Vagina (tissue), 2 donors: ENCODE measurements at regions not wholly inside any gene's neighbourhood (a gene's known extent, or its start where the extent isn't known, plus 50 kb on each side); places are given as distances from the start of the nearest gene placed in this dataset.

ENCODE experiments used
- DNase-seq, 2 donors: peaks; one replicate each; pipeline ENCODE4 v3.0.0-alpha.2; 2017; ENCODE audit errors: extremely low spot score in 2 of 2
- H3K27ac ChIP-seq: fragments of 200-600 bp; sonication (generic); one replicate; pipeline ENCODE4 v1.5.1; 2019
- H3K27me3 ChIP-seq: fragments of 200-600 bp; sonication (generic); one replicate; pipeline ENCODE4 v1.5.1; 2019
- H3K36me3 ChIP-seq, 2 donors: fragments of 200-600 bp; sonication (generic); one replicate each; pipeline ENCODE4 v1.5.1; 2017 to 2019
- H3K4me1 ChIP-seq: fragments of 200-600 bp; sonication (generic); one replicate; pipeline ENCODE4 v1.5.1; 2019
- H3K4me3 ChIP-seq, 2 donors: fragments of 200-600 bp; sonication (generic); 1 replicate in 1 of 2; 2 replicates in 1 of 2; pipeline ENCODE4 v1.5.1; 2016 to 2019
- H3K9me3 ChIP-seq: fragments of 200-600 bp; sonication (generic); one replicate; pipeline ENCODE4 v1.5.1; 2019
- POLR2A ChIP-seq, 2 donors: fragments of 450-650 bp; IDR thresholded peaks; one replicate each; pipeline ENCODE4 v1.6.1; 2017; ENCODE audit warnings: antibody characterized with exemption in 2 of 2, mild to moderate bottlenecking in 2 of 2, moderate library complexity in 2 of 2
- POLR2AphosphoS5 ChIP-seq, 2 donors: sonication (generic); formaldehyde crosslinking; IDR thresholded peaks; one replicate each; pipeline ENCODE4 v1.9.0; 2017; ENCODE audit warnings: antibody characterized with exemption in 2 of 2, mild to moderate bottlenecking in 2 of 2, low read depth in 1 of 2; ENCODE audit not compliant: insufficient read depth in 1 of 2
- intact Hi-C: fragments of 100-400 bp; cut with DNase I; formaldehyde crosslinking; loops from one replicate; pipeline ENCODE4 v1.15.1; 2023
- TF ChIP-seq, protein P1 (sequence below), 3 experiments: fragments of 450-650 bp in 2 of 3; fragments of 200-600 bp in 1 of 3; sonication (generic) in 1 of 3; IDR thresholded peaks; one replicate each; pipeline ENCODE4 v1.5.1; 2017 to 2019; ENCODE audit warnings: antibody characterized with exemption in 3 of 3, mild to moderate bottlenecking in 2 of 3, moderate library complexity in 2 of 3

DNA sequence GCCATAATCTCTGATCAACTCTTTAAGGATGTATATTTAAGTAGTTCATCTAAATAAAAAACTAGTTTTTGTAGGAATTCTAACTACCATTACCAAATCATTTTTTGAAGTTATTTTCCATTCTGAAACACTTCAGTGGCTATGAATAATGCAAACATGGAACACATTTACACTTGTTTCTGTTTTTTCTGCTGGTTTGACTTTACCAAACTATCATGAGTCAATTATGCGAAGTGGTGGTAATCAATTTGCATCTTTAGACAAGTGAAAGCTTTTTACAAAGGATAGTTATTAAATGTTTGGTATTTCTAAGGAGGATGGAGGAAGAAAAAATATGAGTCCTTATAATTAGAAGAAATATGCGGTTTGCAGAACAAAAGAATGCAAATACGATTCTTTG is 202.0 kb upstream of the MMADHC start:
- Histone ChIP-seq H3K27ac (no peak overlapping the region), H3K4me3 (no peak overlapping the region), H3K9me3 (no peaks in the 10 kb centered on the region), H3K27me3 (no peaks in the 10 kb centered on the region), H3K4me1 (no peaks in the 10 kb centered on the region), H3K36me3 (no peaks in the 10 kb centered on the region)
- intact Hi-C loops: no loop called here
- TF ChIP-seq POLR2A (IDR thresholded peaks at IDR 0.05) (no peak), POLR2AphosphoS5 (IDR thresholded peaks at IDR 0.05; ENCODE audit: insufficient read depth in 1 of 2, low read depth in 1 of 2) (no peak)
- TF ChIP-seq, protein P1, sequence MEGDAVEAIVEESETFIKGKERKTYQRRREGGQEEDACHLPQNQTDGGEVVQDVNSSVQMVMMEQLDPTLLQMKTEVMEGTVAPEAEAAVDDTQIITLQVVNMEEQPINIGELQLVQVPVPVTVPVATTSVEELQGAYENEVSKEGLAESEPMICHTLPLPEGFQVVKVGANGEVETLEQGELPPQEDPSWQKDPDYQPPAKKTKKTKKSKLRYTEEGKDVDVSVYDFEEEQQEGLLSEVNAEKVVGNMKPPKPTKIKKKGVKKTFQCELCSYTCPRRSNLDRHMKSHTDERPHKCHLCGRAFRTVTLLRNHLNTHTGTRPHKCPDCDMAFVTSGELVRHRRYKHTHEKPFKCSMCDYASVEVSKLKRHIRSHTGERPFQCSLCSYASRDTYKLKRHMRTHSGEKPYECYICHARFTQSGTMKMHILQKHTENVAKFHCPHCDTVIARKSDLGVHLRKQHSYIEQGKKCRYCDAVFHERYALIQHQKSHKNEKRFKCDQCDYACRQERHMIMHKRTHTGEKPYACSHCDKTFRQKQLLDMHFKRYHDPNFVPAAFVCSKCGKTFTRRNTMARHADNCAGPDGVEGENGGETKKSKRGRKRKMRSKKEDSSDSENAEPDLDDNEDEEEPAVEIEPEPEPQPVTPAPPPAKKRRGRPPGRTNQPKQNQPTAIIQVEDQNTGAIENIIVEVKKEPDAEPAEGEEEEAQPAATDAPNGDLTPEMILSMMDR (IDR thresholded peaks at IDR 0.05): no peak
- DNase-seq: no peak

DNA sequence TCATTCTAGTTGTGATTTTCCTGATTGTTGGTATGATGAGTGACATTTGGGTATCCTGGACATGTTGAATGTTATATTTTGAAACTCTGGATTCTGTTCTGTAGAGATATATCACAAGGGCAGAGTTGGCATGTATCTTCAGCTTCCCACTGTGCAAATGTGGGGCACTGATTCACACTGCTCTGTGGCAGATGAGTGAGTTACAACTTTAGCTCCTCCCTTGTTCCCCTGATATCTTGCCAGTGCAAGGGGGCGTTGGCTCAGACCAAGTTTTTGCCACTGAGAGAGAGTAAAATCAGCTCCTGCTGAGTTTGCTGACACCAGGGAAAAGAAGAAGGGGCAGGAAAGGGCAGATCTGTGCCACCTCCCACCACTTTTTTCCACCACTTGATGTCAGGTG is 199.6 kb upstream of the MMADHC start:
- H3K27me3 ChIP-seq: no peaks in the 10 kb centered on the region
- TF ChIP-seq POLR2AphosphoS5 (IDR thresholded peaks at IDR 0.05; ENCODE audit: insufficient read depth in 1 of 2, low read depth in 1 of 2) (no peak), POLR2A (IDR thresholded peaks at IDR 0.05) (no peak)
- TF ChIP-seq, protein P1 (IDR thresholded peaks at IDR 0.05): no peak
- DNase-seq: no peak
- H3K36me3 ChIP-seq: no peaks in the 10 kb centered on the region
- intact Hi-C loops: no loop called here
- no peaks in the 10 kb centered on the region for H3K4me1 ChIP-seq
- H3K27ac ChIP-seq: no peak overlapping the region
- H3K9me3 ChIP-seq: no peaks in the 10 kb centered on the region
- no peak overlapping the region for H3K4me3 ChIP-seq

DNA sequence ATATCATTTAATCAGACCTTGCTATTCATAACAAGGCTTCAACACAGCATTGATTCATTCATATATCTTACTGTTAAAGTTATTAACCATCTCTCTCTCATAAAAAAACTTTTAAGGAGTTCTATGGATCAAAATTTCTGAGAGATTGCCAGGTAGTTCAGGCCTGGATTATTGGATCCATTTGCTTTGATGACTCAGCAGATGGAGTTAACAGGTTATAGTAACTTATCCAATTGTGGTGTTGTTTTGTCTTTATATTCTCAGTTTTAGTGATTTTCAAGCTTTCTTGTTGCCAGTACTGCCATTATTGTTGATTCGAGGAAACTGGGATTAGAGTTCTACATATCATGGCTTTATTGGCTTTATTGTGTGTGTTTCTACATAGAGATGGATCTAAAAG is 195.7 kb upstream of the MMADHC start:
- Histone ChIP-seq H3K9me3 (no peaks in the 10 kb centered on the region), H3K4me1 (no peaks in the 10 kb centered on the region), H3K27me3 (no peaks in the 10 kb centered on the region), H3K36me3 (no peaks in the 10 kb centered on the region), H3K4me3 (no peak overlapping the region), H3K27ac (no peak overlapping the region)
- TF ChIP-seq, protein P1 (IDR thresholded peaks at IDR 0.05): no peak
- no peak for TF ChIP-seq POLR2A (IDR thresholded peaks at IDR 0.05)
- TF ChIP-seq POLR2AphosphoS5 (IDR thresholded peaks at IDR 0.05; ENCODE audit: insufficient read depth in 1 of 2, low read depth in 1 of 2): no peak
- DNase-seq: no peak
- intact Hi-C loops: no loop called here

DNA sequence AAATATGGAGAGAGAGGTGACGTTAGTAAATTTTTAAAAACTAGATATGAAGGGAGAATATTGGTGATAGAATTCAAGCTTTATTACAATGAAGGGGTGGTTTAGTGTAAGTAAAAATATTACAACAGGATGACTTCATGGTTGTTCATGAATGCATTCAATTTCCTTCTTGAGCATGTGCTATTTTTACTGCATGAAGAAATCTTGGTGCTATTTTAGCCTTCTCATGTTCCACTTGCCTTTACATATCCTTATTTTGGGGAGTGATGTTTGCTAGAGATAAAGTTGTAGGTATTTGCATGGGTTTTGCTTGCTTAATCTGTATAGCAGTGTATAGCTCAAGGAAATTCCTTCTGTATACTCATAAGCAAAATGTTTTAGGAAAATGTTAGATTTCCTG is 195.0 kb upstream of the MMADHC start:
- TF ChIP-seq, protein P1 (IDR thresholded peaks at IDR 0.05): no peak
- no peak for TF ChIP-seq POLR2A (IDR thresholded peaks at IDR 0.05)
- no peak overlapping the region for H3K27ac ChIP-seq
- H3K4me1 ChIP-seq: no peaks in the 10 kb centered on the region
- H3K27me3 ChIP-seq: no peaks in the 10 kb centered on the region
- H3K36me3 ChIP-seq: no peaks in the 10 kb centered on the region
- intact Hi-C loops: no loop called here
- H3K9me3 ChIP-seq: no peaks in the 10 kb centered on the region
- no peak overlapping the region for H3K4me3 ChIP-seq
- no peak for DNase-seq

DNA sequence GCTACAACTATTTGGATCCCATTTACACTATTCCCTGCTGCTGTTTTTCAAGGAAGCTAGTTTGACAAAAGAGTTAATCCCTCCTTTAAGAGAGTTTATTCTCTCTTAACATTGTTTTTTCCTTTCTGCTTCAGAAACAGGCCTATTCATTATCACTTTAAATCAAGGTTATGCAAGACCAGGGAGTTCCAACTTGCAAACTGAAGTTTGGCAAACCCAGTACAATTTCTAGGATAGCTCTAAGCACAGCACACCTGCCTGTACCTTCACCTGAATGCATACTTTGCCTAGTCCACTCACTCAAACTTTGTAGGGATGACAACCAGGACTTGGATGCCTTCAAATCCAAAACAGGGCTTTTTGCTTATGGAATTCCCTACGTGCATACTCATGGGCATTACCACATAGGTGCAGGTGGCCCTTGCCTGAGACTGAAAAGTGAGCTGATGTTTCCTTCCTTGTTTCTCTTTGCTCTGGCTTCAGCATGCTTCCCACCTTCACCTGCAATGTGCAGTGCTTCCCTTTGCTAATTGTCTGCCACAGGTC is 193.8 kb upstream of the MMADHC start:
- no peak for DNase-seq
- Histone ChIP-seq H3K4me1 (no peaks in the 10 kb centered on the region), H3K9me3 (no peaks in the 10 kb centered on the region), H3K4me3 (no peak overlapping the region), H3K27me3 (no peaks in the 10 kb centered on the region), H3K27ac (no peak overlapping the region), H3K36me3 (no peaks in the 10 kb centered on the region)
- intact Hi-C loops: no loop called here
- TF ChIP-seq POLR2AphosphoS5 (IDR thresholded peaks at IDR 0.05; ENCODE audit: insufficient read depth in 1 of 2, low read depth in 1 of 2) (no peak), POLR2A (IDR thresholded peaks at IDR 0.05) (no peak)
- TF ChIP-seq, protein P1 (IDR thresholded peaks at IDR 0.05): no peak
